ENCODE measurements at regions not wholly inside any gene's neighbourhood (a gene's known extent, or its start where the extent isn't known, plus 50 kb on each side); places are given as distances from the start of the nearest gene placed in this dataset.
"Not testable (repeated sequence)": the region's sequence is repeated elsewhere in the genome, so short reads cannot be mapped to it uniquely, and the experiment has no call there.

DNA sequence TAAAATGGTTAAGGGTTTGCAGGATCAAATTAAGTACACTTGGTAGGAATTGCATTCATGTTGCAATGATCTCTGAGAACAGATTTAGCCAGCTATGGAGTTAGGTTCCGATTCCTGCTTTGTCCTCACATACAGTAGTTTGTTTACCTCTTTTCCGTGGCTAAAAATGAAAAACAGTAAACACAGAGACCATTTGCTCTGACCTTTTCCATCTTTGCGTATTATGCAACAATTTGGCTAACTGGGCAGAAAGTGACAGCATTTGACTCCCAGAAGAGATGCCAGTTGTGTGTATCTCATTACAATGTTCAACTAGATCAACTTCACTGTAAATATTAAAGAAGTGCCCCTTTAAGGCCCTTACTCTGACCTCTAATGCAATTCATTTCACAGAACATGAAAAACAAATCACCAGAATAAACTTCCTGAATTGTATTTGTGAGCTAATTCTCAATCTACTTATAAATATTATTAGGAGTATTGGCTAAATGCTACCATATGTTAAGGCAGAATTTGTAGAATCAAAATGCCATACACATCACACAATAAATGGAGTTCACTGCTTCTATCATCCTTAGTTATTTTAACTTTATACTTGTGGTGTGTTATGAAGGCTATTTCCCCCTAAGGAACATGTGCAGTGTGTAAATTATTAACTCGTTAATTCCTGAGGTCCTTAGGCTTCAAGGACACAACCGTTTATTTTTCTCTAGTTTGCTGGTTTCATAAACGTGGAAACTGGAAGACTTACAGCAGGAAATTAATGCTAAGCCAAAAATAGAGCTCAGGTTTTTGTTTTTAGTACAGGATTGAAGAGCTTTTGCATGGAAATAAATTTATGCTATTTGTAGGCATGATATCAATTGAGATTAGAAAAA is 380.7 kb upstream of the CITED2 start:
- no peak for DNase-seq

GRCh38 chr6:139753198-139753861 is 378.9 kb upstream of the CITED2 start:
- DNase-seq = no peak

DNA sequence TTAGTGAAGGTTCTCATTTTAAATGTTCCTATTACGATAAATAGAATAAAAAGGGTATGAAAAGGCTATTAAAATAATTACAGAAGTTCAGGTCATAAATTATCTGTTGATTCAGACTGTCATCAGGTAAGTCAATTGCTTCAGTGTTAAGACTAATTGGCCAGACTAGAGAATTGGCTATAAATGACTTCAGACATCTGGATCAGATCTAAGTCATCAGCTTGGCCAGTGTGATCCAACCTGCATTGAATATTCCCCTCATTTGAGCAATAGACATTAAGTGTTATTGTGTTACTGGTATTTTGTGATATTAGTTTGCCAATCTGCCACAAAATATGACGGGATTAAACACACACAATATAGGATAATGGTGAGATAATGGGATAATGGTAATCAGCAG is 377.6 kb upstream of the CITED2 start:
- DNase-seq = no peak

GRCh38 chr6:139751179-139751578 is 376.7 kb upstream of the CITED2 start:
- no peak for DNase-seq

- no peak for DNase-seq
These were observed 374.1 kb upstream of the CITED2 start for GRCh38 chr6:139748353-139749146.

GRCh38 chr6:139747154-139747553 is 372.7 kb upstream of the CITED2 start:
- no peak for DNase-seq

- DNase-seq = no peak
These were observed 370.4 kb upstream of the CITED2 start for GRCh38 chr6:139744891-139745290.

DNA sequence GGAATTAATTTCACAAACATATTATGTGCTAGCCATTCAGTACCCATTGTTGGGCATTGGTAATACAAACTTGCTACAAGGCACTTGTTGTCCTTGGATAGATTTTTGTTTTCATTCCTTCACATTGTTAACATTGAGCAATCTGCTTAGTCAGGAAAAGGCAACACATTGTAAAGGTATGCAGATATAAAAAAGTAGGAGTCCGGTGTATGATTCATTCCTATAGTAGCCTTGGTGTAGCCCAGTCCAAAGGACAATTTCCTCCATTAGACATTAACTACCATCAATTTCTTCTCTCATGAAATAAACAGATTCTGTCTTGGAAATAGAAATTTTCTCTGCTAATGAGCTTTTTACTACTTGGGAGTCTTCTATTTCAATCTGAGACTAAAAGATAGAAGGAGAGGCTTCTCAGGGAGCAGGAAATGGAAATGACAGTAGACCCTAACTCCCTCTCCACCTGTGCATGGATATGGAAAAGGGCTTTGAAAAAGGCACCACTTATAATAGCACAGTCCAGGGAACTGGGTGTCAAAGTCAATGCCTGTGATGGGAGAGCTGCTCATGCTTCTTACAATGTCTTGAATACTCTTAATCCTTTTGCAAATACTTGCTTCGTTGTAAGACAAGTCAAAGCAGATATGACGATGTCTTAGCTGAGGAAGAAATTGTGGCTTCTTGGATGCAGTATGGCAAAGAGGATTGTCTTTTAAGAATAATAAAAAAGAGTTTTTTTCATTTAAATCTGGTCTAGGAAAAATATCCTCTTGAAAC is 369.4 kb upstream of the CITED2 start:
- no peak for DNase-seq

- no peak for DNase-seq
These were observed 368.2 kb upstream of the CITED2 start for GRCh38 chr6:139742671-139743070.

GRCh38 chr6:139738801-139739455 is 364.5 kb upstream of the CITED2 start:
- no peak for DNase-seq

DNA sequence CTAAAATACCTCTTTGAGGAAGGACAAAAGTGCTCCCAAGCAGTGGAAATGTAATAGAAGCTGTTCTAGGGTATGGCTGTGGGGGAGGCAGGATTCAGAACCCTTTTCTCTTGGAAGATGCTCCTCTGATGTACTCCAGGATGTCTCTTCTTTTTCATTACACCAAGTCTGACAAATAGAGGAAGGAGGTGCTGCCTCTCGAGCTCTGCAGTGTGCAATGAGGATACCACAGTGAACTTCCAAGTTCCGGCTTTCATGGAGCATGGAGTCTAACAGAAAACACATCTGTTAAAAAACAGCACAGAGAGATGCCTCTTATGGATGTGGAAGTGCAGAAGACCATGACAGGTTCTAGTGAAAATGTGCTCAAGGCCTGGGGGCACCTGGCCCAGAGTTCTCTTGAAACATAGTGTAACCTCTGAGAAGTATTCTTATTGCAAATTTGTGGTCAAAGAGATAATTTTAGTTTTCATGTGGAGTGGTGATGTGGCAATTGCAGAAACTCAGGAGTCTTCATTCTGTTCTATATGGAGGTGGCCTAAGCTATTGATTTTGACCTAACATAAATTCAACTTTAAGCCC is 362.0 kb upstream of the CITED2 start:
- DNase-seq = no peak

DNA sequence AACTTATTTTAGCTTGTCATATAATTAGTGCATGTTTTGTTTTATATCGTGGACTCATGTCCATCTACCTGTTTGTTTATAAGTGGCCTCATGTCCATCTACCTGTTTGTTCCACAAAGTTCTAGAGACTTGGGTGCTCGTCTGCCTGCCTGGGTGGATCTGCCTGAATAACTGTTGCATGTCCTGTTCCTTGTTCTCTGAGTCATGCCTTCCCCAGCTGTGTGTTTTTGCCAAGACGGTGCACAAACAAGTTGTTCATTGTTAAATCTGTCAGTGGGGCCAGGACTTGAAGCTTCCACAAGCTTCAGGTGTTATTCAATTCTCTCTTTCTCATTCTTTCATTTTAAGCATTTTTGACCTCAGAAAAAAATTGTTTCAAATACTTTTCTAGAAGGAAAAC is 358.0 kb upstream of the CITED2 start:
- no peak for DNase-seq

- DNase-seq = no peak
These were observed 356.0 kb upstream of the CITED2 start for GRCh38 chr6:139730340-139730974.

GRCh38 chr6:139728876-139729427 is 354.5 kb upstream of the CITED2 start:
- DNase-seq = no peak

DNA sequence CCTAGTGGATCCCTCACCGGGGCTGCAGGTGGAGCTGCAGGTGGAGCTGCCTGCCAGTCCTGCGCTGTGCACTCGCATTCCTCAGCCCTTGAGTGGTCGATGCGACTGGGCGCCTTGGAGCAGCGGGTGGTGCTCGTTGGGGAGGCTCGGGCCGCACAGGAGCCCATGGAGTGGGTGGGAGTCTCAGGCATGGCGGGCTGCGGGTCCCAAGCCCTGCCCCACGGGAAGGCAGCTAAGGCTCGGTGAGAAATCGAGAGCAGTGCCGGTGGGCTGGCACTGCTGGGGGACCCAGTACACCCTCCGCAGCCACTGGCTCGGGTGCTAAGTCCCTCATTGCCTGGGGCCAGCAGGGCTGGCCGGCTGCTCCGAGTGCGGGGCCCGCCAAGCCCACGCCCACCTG is 351.8 kb upstream of the CITED2 start:
- DNase-seq = not testable (repeated sequence)

DNA sequence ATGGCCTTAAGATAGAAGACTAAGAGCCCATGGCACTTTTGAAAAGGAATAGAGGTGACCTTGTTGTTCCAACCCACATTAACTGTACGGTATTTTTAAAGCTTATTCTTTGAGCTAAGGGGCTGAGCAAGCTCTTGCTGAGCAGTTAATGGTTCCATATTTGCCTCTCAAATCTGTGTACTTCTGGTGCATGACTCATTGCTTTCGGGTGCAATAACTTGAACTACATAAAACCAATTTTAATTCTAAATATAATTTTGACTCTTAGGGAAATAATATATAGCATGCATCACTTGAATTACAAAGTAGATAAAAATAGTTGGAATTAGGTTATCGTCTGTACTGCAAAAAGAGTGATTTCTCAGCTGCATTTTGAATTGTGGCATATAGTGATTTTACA is 348.1 kb upstream of the CITED2 start:
- DNase-seq = no peak

GRCh38 chr6:139721954-139722353 is 347.5 kb upstream of the CITED2 start:
- DNase-seq = no peak

DNA sequence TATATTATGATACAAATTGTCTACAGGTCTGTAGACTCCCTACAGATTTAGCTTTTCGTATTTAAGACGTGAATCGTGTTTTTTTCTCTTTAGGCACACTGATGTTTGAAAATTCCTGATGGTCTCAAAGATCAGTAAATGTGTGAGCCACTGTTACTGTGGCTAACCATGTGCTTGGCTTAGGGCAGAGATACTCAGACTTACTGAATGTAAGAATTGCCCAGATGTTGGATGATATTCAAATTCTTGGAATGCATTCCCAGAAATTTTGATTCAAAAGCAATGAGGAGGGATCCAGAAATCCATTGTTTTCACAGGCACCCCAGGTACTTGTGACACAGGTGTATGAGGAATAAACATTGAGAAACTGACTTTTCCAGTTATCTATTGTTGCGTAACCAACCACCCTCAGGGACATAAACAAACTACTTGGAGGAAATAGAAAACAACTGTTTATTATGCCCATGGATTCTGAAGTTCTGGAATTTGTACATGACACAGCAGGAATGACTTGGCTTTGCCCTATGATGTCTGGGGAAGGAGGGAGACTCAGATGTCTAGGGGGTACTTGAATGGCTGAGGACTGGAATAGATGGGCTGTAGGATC is 339.6 kb upstream of the CITED2 start:
- DNase-seq = no peak

DNA sequence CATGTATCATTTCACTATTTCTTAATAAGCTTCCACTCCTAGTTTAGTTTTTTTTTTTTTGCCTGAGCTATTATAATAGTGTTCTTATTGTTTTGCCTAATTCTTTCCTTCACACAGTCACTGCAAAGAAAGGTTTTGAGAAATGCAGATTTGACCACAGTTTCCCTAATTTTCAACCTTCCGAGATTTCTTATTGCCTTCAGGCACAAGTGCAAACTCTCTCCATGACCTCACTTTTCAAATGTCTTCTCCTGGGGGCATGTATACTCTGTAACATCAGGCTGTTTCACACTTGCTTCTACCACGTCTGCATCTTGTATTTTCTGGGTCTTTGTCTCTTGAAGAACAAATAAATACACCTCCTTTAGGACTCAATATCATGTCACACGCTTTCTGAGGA is 339.0 kb upstream of the CITED2 start:
- DNase-seq = no peak

DNA sequence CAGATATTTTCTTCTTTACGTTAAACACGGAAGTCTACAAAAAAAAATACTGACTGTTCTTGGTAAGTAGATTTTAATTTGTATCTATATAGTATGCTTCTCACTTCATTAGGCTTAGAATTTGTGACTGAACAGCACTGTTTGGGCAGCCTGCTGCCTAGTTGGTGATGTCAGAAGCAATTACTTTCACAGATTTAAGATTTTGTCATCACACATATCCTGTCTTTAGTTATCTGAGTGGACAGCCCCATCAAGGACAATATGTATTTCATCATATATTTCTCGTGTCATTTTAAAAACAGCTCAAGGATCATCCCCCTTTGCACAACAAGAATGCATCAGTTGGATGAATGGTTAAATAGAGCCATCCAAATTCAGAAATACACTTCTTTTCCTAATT is 338.4 kb upstream of the CITED2 start:
- no peak for DNase-seq
